HCT116 (cell line): ENCODE measurements at regions not wholly inside any gene's neighbourhood (a gene's known extent, or its start where the extent isn't known, plus 50 kb on each side); places are given as distances from the start of the nearest gene placed in this dataset.

ENCODE experiments used
- ATAC-seq: fragments of 200-7000 bp; cut with Tn5 transposase; 2 replicates; pipeline ENCODE4 v1.9.1; 2020; ENCODE audit warnings: mild to moderate bottlenecking, moderate library complexity
- BruUV-seq: library from RNA; stranded (reverse); fragments of 400-500 nt; replicated peaks from 2 replicates; lab custom pipeline; 2021; lab: Mats Ljungman, UMichigan
- CTCF ChIA-PET: fragments of 300-600 bp; sonication (Branson Sonifier 250); formaldehyde crosslinking; loops from one replicate; lab custom pipeline; 2021; ENCODE audit warnings: antibody characterized with exemption; lab: Charles Lee
- POLR2A ChIA-PET: fragments of 300-600, 350-600 bp; sonication (Branson Sonifier 250); formaldehyde crosslinking; loops from one replicate; lab custom pipeline; 2021; ENCODE audit warnings: antibody characterized with exemption; lab: Charles Lee
- RAD21 ChIA-PET, 2 experiments: fragments of 300-600 bp; sonication (Branson Sonifier 250); formaldehyde crosslinking; loops; one replicate each; lab custom pipeline; 2023; ENCODE audit warnings: low total read pairs in 2 of 2; ENCODE audit not compliant: uncharacterized antibody in 2 of 2, unreplicated experiment in 2 of 2, low non-redundant PET in 1 of 2; lab: Charles Lee
- DNase-seq: peaks from one replicate; pipeline ENCODE4 v3.0.0-alpha.2; 2010; ENCODE audit warnings: low read depth, low spot score
- H2AFZ ChIP-seq: fragments of 200-600 bp; shearing (Covaris generic), sonication (generic); 2 replicates; pipeline ENCODE4 v1.6.1; 2017; ENCODE audit warnings: low read depth, mixed run types, mixed read lengths, antibody characterized with exemption, low read length; ENCODE audit not compliant: poor library complexity, severe bottlenecking
- H3K27ac ChIP-seq: 2 replicates; pipeline ENCODE4 v1.5.1; 2012; ENCODE audit warnings: low read depth, low read length
- H3K27me3 ChIP-seq: fragments of 200-600 bp; sonication (generic); 2 replicates; pipeline ENCODE4 v1.6.1; 2016; ENCODE audit warnings: mixed run types, low read length, mixed read lengths; ENCODE audit not compliant: insufficient read depth
- H3K36me3 ChIP-seq, 2 experiments: fragments of 200-500 bp in 1 of 2; fragments of 200-600 bp in 1 of 2; sonication (Bioruptor generic) in 1 of 2; sonication (generic) in 1 of 2; 2 replicates each; pipeline versions ENCODE4 v1.5.1 to v1.6.1; 2014 to 2016; ENCODE audit warnings: low read length in 2 of 2, inconsistent platforms in 1 of 2, mixed read lengths in 1 of 2, mixed run types in 1 of 2; ENCODE audit not compliant: insufficient read depth in 2 of 2, control insufficient read depth in 1 of 2
- H3K4me1 ChIP-seq, 2 experiments: fragments of 200-600 bp in 1 of 2; sonication (generic) in 1 of 2; 2 replicates each; pipeline versions ENCODE4 v1.5.1 to v1.6.1; 2012 to 2017; ENCODE audit warnings: low read length in 2 of 2, inconsistent platforms in 1 of 2, mild to moderate bottlenecking in 1 of 2, mixed read lengths in 1 of 2, mixed run types in 1 of 2, moderate library complexity in 1 of 2; ENCODE audit not compliant: insufficient read depth in 2 of 2, control insufficient read depth in 1 of 2
- H3K4me2 ChIP-seq: fragments of 200-600 bp; sonication (generic); 2 replicates; pipeline ENCODE4 v1.6.1; 2017; ENCODE audit warnings: mixed run types, low read length, mixed read lengths
- H3K4me3 ChIP-seq, 2 experiments: fragments of 200-600 bp in 1 of 2; sonication (generic) in 1 of 2; replicated peaks in 1 of 2; 2 replicates each; pipeline ENCODE4 v1.5.1; 2011 to 2016; ENCODE audit warnings: low read length in 2 of 2, control low read depth in 1 of 2, low read depth in 1 of 2, mild to moderate bottlenecking in 1 of 2, mixed read lengths in 1 of 2, mixed run types in 1 of 2
- H3K79me2 ChIP-seq: fragments of 200-600 bp; sonication (generic); 2 replicates; pipeline ENCODE4 v1.6.1; 2017; ENCODE audit warnings: mild to moderate bottlenecking, mixed run types, low read length, moderate library complexity, mixed read lengths; ENCODE audit not compliant: insufficient read depth
- H3K9ac ChIP-seq: fragments of 200-600 bp; sonication (generic); 2 replicates; pipeline ENCODE4 v1.6.1; 2016; ENCODE audit warnings: low read length, mixed read lengths
- H3K9me2 ChIP-seq: fragments of 200-600 bp; sonication (generic), shearing (Covaris generic); 2 replicates; pipeline ENCODE4 v1.6.1; 2017; ENCODE audit warnings: mixed run types, mild to moderate bottlenecking, moderate library complexity; ENCODE audit not compliant: insufficient read depth
- H3K9me3 ChIP-seq, 2 experiments: fragments of 200-500 bp in 1 of 2; fragments of 200-600 bp in 1 of 2; sonication (Bioruptor generic) in 1 of 2; sonication (generic) in 1 of 2; 2 replicates each; pipeline ENCODE4 v1.6.1; 2014 to 2017; ENCODE audit warnings: low read length in 2 of 2, mixed read lengths in 2 of 2, inconsistent platforms in 1 of 2, low read depth in 1 of 2, mild to moderate bottlenecking in 1 of 2, mixed run types in 1 of 2, moderate library complexity in 1 of 2; ENCODE audit not compliant: control insufficient read depth in 1 of 2, insufficient read depth in 1 of 2
- H4K20me1 ChIP-seq: fragments of 200-600 bp; sonication (generic), shearing (Covaris generic); 2 replicates; pipeline ENCODE4 v1.6.1; 2017; ENCODE audit warnings: mixed run types, mild to moderate bottlenecking, moderate library complexity; ENCODE audit not compliant: insufficient read depth
- CBX3 ChIP-seq: IDR thresholded peaks from 2 replicates; pipeline ENCODE4 v1.6.1; 2012; ENCODE audit warnings: low read depth
- CEBPB ChIP-seq: IDR thresholded peaks from 2 replicates; pipeline ENCODE4 v1.6.1; 2012; ENCODE audit warnings: low read depth
- EGR1 ChIP-seq: IDR thresholded peaks from 2 replicates; pipeline ENCODE4 v1.6.1; 2012; ENCODE audit warnings: low read depth
- EZH2 ChIP-seq: fragments of 200-600 bp; sonication (generic); IDR thresholded peaks from 2 replicates; pipeline ENCODE4 v1.6.1; 2017; ENCODE audit warnings: antibody characterized with exemption, mixed run types
- POLR2A ChIP-seq: IDR thresholded peaks from 2 replicates; pipeline ENCODE4 v1.7.0; 2011; ENCODE audit warnings: borderline replicate concordance; ENCODE audit not compliant: insufficient read depth, insufficient read length; ENCODE audit errors: extremely low read depth
- POLR2AphosphoS5 ChIP-seq: IDR thresholded peaks from 2 replicates; pipeline ENCODE4 v1.6.1; 2011; ENCODE audit warnings: mild to moderate bottlenecking, low read depth, low read length, moderate library complexity
- RAD21 ChIP-seq: IDR thresholded peaks from 2 replicates; pipeline ENCODE4 v1.6.1; 2012; ENCODE audit warnings: low read depth, mild to moderate bottlenecking
- REST ChIP-seq: IDR thresholded peaks from 2 replicates; pipeline ENCODE4 v1.6.1; 2012; ENCODE audit warnings: low read depth
- SP1 ChIP-seq: IDR thresholded peaks from 2 replicates; pipeline ENCODE4 v1.6.1; 2012; ENCODE audit warnings: low read depth
- TCF7L2 ChIP-seq: IDR thresholded peaks from 2 replicates; pipeline ENCODE4 v1.7.0; 2011; ENCODE audit warnings: borderline replicate concordance, inconsistent platforms; ENCODE audit not compliant: insufficient read depth, insufficient read length; ENCODE audit errors: extremely low read depth
- YY1 ChIP-seq: IDR thresholded peaks from 2 replicates; pipeline ENCODE4 v1.6.1; 2011; ENCODE audit warnings: low read length, low read depth, moderate library complexity, mild to moderate bottlenecking; ENCODE audit not compliant: insufficient replicate concordance; ENCODE audit errors: extremely low read depth
- ZFX ChIP-seq: fragments of 450-650 bp; IDR thresholded peaks from 2 replicates; pipeline ENCODE4 v1.6.1; 2017
- ZNF274 ChIP-seq: fragments of 200-500 bp; sonication (Bioruptor generic); IDR thresholded peaks from 2 replicates; pipeline ENCODE4 v1.6.1; 2014; ENCODE audit warnings: mild to moderate bottlenecking, low read depth, low read length, inconsistent platforms
- intact Hi-C: fragments of 100-400 bp; cut with micrococcal nuclease; formaldehyde crosslinking; loops from 2 replicates; pipeline ENCODE4 v1.10.0; 2022
- TF ChIP-seq, protein P1 (sequence below): IDR thresholded peaks from 2 replicates; pipeline ENCODE4 v1.6.1; 2012
- TF ChIP-seq, protein P2 (sequence below): IDR thresholded peaks from 2 replicates; pipeline ENCODE4 v1.6.1; 2012
- TF ChIP-seq, protein P3 (sequence below): IDR thresholded peaks from 2 replicates; pipeline ENCODE4 v1.6.1; 2011; ENCODE audit warnings: mild to moderate bottlenecking, low read length, moderate library complexity; ENCODE audit not compliant: insufficient replicate concordance; ENCODE audit errors: extremely low read depth

- Histone ChIP-seq H3K4me2 (no peak overlapping the region), H3K27me3 (peaks cover 3% of the 10 kb centered on the region; the same call in 1 of the 2 replicates), H4K20me1 (no peaks in the 10 kb centered on the region), H3K4me3 (no peak overlapping the region), H2AFZ (no peak overlapping the region), H3K79me2 (no peaks in the 10 kb centered on the region), H3K4me1 (0 out of 4 replicates have a peak, but pooled peaks cover 0 to 2% of the 10 kb centered on the region in 2 experiments), H3K9me3 (no peaks in the 10 kb centered on the region), H3K36me3 (no peaks in the 10 kb centered on the region), H3K27ac (no peak overlapping the region), H3K9me2 (no peaks in the 10 kb centered on the region), H3K9ac (no peak overlapping the region)
- POLR2A ChIA-PET = no interaction called here
- TF ChIP-seq RAD21 (no peak), EZH2 (no peak), TCF7L2 (no peak), YY1 (no peak), POLR2AphosphoS5 (no peak), ZFX (no peak), POLR2A (no peak), CBX3 (no peak), ZNF274 (no peak)
- TF ChIP-seq, protein P1, sequence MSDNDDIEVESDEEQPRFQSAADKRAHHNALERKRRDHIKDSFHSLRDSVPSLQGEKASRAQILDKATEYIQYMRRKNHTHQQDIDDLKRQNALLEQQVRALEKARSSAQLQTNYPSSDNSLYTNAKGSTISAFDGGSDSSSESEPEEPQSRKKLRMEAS = no peak
- DNase-seq (no peak), ATAC-seq (no peak)
- CTCF ChIA-PET = no interaction called here
- RAD21 ChIA-PET = no interaction called here
- intact Hi-C loops = no loop called here
- no TSS peak for BruUV-seq
These were observed 246.1 kb upstream of the CCDC196 start for GRCh38 chr14:66240105-66240504.

GRCh38 chr14:66242001-66242400 lies 244.2 kb upstream of the CCDC196 start:
- H3K27ac ChIP-seq = no peak overlapping the region
- no peaks in the 10 kb centered on the region for H3K9me3 ChIP-seq
- ChIA-PET CTCF (no interaction called here), RAD21 (no interaction called here), POLR2A (no interaction called here)
- ATAC-seq (no peak), DNase-seq (no peak)
- H3K4me1 ChIP-seq = 0 out of 4 replicates have a peak, but pooled peaks cover 0 to 2% of the 10 kb centered on the region in 2 experiments
- H3K4me2 ChIP-seq = no peak overlapping the region
- H3K79me2 ChIP-seq = no peaks in the 10 kb centered on the region
- BruUV-seq = no TSS peak
- no peak overlapping the region for H2AFZ ChIP-seq
- no peaks in the 10 kb centered on the region for H3K36me3 ChIP-seq
- H4K20me1 ChIP-seq = no peaks in the 10 kb centered on the region
- intact Hi-C loops = no loop called here
- no peaks in the 10 kb centered on the region for H3K9me2 ChIP-seq
- no peaks in the 10 kb centered on the region; the same call in 1 of the 2 replicates for H3K27me3 ChIP-seq
- no peak overlapping the region for H3K4me3 ChIP-seq
- H3K9ac ChIP-seq = no peak overlapping the region
- no peak for TF ChIP-seq POLR2AphosphoS5
- no peak for TF ChIP-seq POLR2A
- TF ChIP-seq REST = no peak
- TF ChIP-seq, protein P2, sequence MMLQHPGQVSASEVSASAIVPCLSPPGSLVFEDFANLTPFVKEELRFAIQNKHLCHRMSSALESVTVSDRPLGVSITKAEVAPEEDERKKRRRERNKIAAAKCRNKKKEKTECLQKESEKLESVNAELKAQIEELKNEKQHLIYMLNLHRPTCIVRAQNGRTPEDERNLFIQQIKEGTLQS = no peak
- TF ChIP-seq ZFX = no peak
- TF ChIP-seq, protein P3, sequence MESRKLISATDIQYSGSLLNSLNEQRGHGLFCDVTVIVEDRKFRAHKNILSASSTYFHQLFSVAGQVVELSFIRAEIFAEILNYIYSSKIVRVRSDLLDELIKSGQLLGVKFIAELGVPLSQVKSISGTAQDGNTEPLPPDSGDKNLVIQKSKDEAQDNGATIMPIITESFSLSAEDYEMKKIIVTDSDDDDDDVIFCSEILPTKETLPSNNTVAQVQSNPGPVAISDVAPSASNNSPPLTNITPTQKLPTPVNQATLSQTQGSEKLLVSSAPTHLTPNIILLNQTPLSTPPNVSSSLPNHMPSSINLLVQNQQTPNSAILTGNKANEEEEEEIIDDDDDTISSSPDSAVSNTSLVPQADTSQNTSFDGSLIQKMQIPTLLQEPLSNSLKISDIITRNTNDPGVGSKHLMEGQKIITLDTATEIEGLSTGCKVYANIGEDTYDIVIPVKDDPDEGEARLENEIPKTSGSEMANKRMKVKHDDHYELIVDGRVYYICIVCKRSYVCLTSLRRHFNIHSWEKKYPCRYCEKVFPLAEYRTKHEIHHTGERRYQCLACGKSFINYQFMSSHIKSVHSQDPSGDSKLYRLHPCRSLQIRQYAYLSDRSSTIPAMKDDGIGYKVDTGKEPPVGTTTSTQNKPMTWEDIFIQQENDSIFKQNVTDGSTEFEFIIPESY = no peak
- TF ChIP-seq RAD21 = no peak
- no peak for TF ChIP-seq CEBPB
- no peak for TF ChIP-seq EGR1
- TF ChIP-seq EZH2 = no peak
- no peak for TF ChIP-seq SP1
